ENCODE measurements at regions not wholly inside any gene's neighbourhood (a gene's known extent, or its start where the extent isn't known, plus 50 kb on each side); places are given as distances from the start of the nearest gene placed in this dataset.

GRCh38 chr9:110124439-110124838 is 83.5 kb downstream of the C9orf152 start:
- TF ChIP-seq CTCF (IDR thresholded peaks at IDR 0.05; ENCODE audit: extremely low read depth in 1 of 2, insufficient read depth in 1 of 2, low read depth in 1 of 2, low read length in 2 of 2) (no peak), POLR2A (IDR thresholded peaks at IDR 0.05; ENCODE audit: low read depth, low read length) (no peak), EZH2 (IDR thresholded peaks at IDR 0.05; ENCODE audit: borderline replicate concordance, low read depth, low read length, severe bottlenecking) (no peak), GATA2 (IDR thresholded peaks at IDR 0.05; ENCODE audit: insufficient read depth, insufficient read length, low read depth, low read length) (no peak), POLR2AphosphoS5 (IDR thresholded peaks at IDR 0.05; ENCODE audit: insufficient read depth, low read depth, low read length) (no peak)

Data from endothelial cell of umbilical vein (primary cell).